H9 (cell line): ENCODE measurements at regions not wholly inside any gene's neighbourhood (a gene's known extent, or its start where the extent isn't known, plus 50 kb on each side); places are given as distances from the start of the nearest gene placed in this dataset.

Source experiments
- DNase-seq: peaks from one replicate; pipeline ENCODE4 v3.0.0-alpha.2; 2017
- H2AFZ ChIP-seq: one replicate; pipeline ENCODE4 v1.6.1; 2013; ENCODE audit warnings: mild to moderate bottlenecking, low read length, control low read depth, moderate library complexity
- H2AK5ac ChIP-seq: 2 replicates; pipeline ENCODE4 v1.6.1; 2013; ENCODE audit warnings: low read length, control low read depth, mixed read lengths; ENCODE audit not compliant: insufficient read length
- H2BK120ac ChIP-seq: one replicate; pipeline ENCODE4 v1.6.1; 2013; ENCODE audit warnings: low read depth, mild to moderate bottlenecking, low read length, control low read depth, inconsistent platforms; ENCODE audit not compliant: poor library complexity, severe bottlenecking
- H2BK12ac ChIP-seq: 2 replicates; pipeline ENCODE4 v1.6.1; 2013; ENCODE audit warnings: low read length, control low read depth, mixed read lengths, low read depth; ENCODE audit not compliant: insufficient read length
- H2BK15ac ChIP-seq: 2 replicates; pipeline ENCODE4 v1.6.1; 2013; ENCODE audit warnings: low read depth, low read length, control low read depth
- H2BK20ac ChIP-seq: one replicate; pipeline ENCODE4 v1.6.1; 2013; ENCODE audit warnings: low read depth, mild to moderate bottlenecking, low read length, control low read depth, inconsistent platforms; ENCODE audit not compliant: poor library complexity, severe bottlenecking
- H2BK5ac ChIP-seq: 2 replicates; pipeline ENCODE4 v1.6.1; 2013; ENCODE audit warnings: low read length, control low read depth, mixed read lengths; ENCODE audit not compliant: insufficient read length
- H3K14ac ChIP-seq: 2 replicates; pipeline ENCODE4 v1.6.1; 2013; ENCODE audit warnings: low read length, control low read depth; ENCODE audit not compliant: insufficient read depth
- H3K18ac ChIP-seq: 2 replicates; pipeline ENCODE4 v1.6.1; 2013; ENCODE audit warnings: low read depth, mild to moderate bottlenecking, mixed read lengths, low read length, control low read depth; ENCODE audit not compliant: insufficient read length
- H3K23ac ChIP-seq: 2 replicates; pipeline ENCODE4 v1.6.1; 2013; ENCODE audit warnings: low read length, control low read depth, mixed read lengths, low read depth; ENCODE audit not compliant: insufficient read length
- H3K23me2 ChIP-seq: 2 replicates; pipeline ENCODE4 v1.6.1; 2013; ENCODE audit warnings: low read depth, mild to moderate bottlenecking, mixed read lengths, low read length, control low read depth; ENCODE audit not compliant: insufficient read length, poor library complexity, severe bottlenecking
- H3K27ac ChIP-seq: 2 replicates; pipeline ENCODE4 v1.5.1; 2013; ENCODE audit warnings: low read length, control low read depth, mixed read lengths, low read depth; ENCODE audit not compliant: insufficient read length
- H3K27me3 ChIP-seq: 2 replicates; pipeline ENCODE4 v1.6.1; 2013; ENCODE audit warnings: low read length, control low read depth, inconsistent platforms; ENCODE audit not compliant: insufficient read depth
- H3K4ac ChIP-seq: 2 replicates; pipeline ENCODE4 v1.6.1; 2013; ENCODE audit warnings: low read depth, mild to moderate bottlenecking, control low read depth, inconsistent platforms, low read length, moderate library complexity
- H3K4me1 ChIP-seq: 2 replicates; pipeline ENCODE4 v1.6.1; 2013; ENCODE audit warnings: low read length, control low read depth, inconsistent platforms; ENCODE audit not compliant: insufficient read depth
- H3K4me2 ChIP-seq: 2 replicates; pipeline ENCODE4 v1.6.1; 2013; ENCODE audit warnings: low read length, control low read depth, mixed read lengths; ENCODE audit not compliant: insufficient read length, insufficient read depth
- H3K56ac ChIP-seq: 2 replicates; pipeline ENCODE4 v1.6.1; 2013; ENCODE audit warnings: low read depth, mild to moderate bottlenecking, mixed read lengths, low read length, control low read depth; ENCODE audit not compliant: insufficient read length
- H3K79me1 ChIP-seq: 2 replicates; pipeline ENCODE4 v1.6.1; 2013; ENCODE audit warnings: low read depth, mild to moderate bottlenecking, moderate library complexity, low read length, control low read depth, inconsistent platforms; ENCODE audit not compliant: insufficient read depth, poor library complexity, severe bottlenecking
- H3K79me2 ChIP-seq: 2 replicates; pipeline ENCODE4 v1.6.1; 2013; ENCODE audit warnings: low read length, control low read depth, inconsistent platforms; ENCODE audit not compliant: insufficient read depth
- H3K9ac ChIP-seq: 2 replicates; pipeline ENCODE4 v1.6.1; 2013; ENCODE audit warnings: low read length, control low read depth, mixed read lengths; ENCODE audit not compliant: insufficient read length; ENCODE audit errors: extremely low read depth
- H3K9me3 ChIP-seq: one replicate; pipeline ENCODE4 v1.6.1; 2013; ENCODE audit warnings: low read depth, low read length, inconsistent platforms; ENCODE audit not compliant: control insufficient read depth
- H3T11ph ChIP-seq: one replicate; pipeline ENCODE4 v1.6.1; 2013; ENCODE audit warnings: mild to moderate bottlenecking, low read length, control low read depth, inconsistent platforms
- H4K20me1 ChIP-seq: one replicate; pipeline ENCODE4 v1.6.1; 2013; ENCODE audit not compliant: control insufficient read depth, insufficient read length, insufficient read depth
- H4K5ac ChIP-seq: 2 replicates; pipeline ENCODE4 v1.6.1; 2013; ENCODE audit warnings: low read depth, mild to moderate bottlenecking, mixed read lengths, low read length, control low read depth; ENCODE audit not compliant: insufficient read length
- H4K8ac ChIP-seq: replicated peaks from 2 replicates; pipeline ENCODE4 v1.6.1; 2013; ENCODE audit warnings: low read length, control low read depth, mixed read lengths, low read depth; ENCODE audit not compliant: insufficient read length
- H4K91ac ChIP-seq: 2 replicates; pipeline ENCODE4 v1.6.1; 2013; ENCODE audit warnings: low read depth, mild to moderate bottlenecking, moderate library complexity, mixed read lengths, low read length, control low read depth; ENCODE audit not compliant: insufficient read length
- H3K27ac Mint-ChIP-seq, 3 experiments: 2 replicates in 2 of 3; 3 replicates in 1 of 3; pipeline ENCODE4 v1.8.0; 2020 to 2021; ENCODE audit warnings: mixed read lengths in 3 of 3, mild to moderate bottlenecking in 1 of 3, moderate library complexity in 1 of 3
- H3K27me3 Mint-ChIP-seq: 2 replicates; pipeline ENCODE4 v1.8.0; 2021; ENCODE audit warnings: low read depth, mild to moderate bottlenecking, moderate library complexity, mixed read lengths
- H3K36me3 Mint-ChIP-seq, 3 experiments: 2 replicates in 2 of 3; 3 replicates in 1 of 3; pipeline ENCODE4 v1.8.0; 2020 to 2021; ENCODE audit warnings: low read depth in 3 of 3, mixed read lengths in 3 of 3; ENCODE audit not compliant: insufficient read depth in 1 of 3
- H3K4me1 Mint-ChIP-seq, 2 experiments: 2 replicates each; pipeline ENCODE4 v1.8.0; 2020; ENCODE audit warnings: mixed read lengths in 2 of 2
- H3K4me3 Mint-ChIP-seq, 2 experiments: 2 replicates in 1 of 2; 3 replicates in 1 of 2; pipeline ENCODE4 v1.8.0; 2020 to 2021; ENCODE audit warnings: mild to moderate bottlenecking in 2 of 2, mixed read lengths in 2 of 2, moderate library complexity in 1 of 2
- H3K9me3 Mint-ChIP-seq, 2 experiments: 2 replicates in 1 of 2; 3 replicates in 1 of 2; pipeline ENCODE4 v1.8.0; 2020; ENCODE audit warnings: mild to moderate bottlenecking in 2 of 2, mixed read lengths in 2 of 2, moderate library complexity in 1 of 2
- WGBS: extraction: QIAGEN DNeasy Blood & Tissue Kit; methylation state at CpG from one replicate; pipeline ENCODE4 v1.1.7; 2013; ENCODE audit warnings: missing lambda C conversion rate, low lambda C conversion rate, mixed read lengths; ENCODE audit not compliant: insufficient read length; ENCODE audit errors: extremely low coverage; 5-methylcytosine and 5-hydroxymethylcytosine counted together
- TF ChIP-seq, protein P1 (sequence below): fragments of 200-600 bp; sonication (generic); conservative IDR thresholded peaks from 3 replicates; pipeline ENCODE4 v1.8.0; 2021; ENCODE audit warnings: antibody characterized with exemption, mild to moderate bottlenecking

DNA sequence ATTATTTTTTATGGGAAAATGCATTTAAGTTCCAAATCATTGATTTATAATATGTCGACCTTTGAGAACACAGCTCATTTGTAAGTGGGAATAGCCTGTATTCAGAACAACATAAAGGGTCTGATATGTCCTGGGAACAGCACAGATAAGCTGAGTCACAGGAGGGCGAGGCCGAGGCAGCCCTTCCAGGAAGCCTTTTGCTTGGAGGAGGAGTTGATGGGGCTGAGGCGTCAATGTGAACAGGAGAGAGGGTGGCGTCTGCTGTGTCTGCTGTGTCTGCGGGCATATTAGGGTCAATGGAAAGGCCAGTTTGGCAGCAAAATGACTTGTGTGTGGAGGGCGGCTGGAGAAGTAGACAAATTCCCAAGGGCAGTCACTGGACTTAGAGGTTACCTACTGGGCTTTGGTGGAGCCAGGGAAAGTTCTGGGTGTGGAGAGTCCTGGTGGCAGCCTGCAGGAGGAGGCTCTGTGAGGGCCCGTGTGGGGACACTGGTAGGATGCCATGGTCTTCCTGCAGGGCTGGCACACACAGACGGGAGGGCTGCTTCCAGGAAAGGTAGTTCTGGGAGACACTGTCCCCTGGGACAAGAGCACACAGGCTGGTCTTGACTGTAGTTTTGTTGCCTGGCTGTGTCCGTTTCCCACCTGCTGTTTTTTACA is 128.1 kb downstream of the GLI2 start:
- WGBS: no CpG with 5 or more reads among the region's 10 CpGs
- TF ChIP-seq, protein P1, sequence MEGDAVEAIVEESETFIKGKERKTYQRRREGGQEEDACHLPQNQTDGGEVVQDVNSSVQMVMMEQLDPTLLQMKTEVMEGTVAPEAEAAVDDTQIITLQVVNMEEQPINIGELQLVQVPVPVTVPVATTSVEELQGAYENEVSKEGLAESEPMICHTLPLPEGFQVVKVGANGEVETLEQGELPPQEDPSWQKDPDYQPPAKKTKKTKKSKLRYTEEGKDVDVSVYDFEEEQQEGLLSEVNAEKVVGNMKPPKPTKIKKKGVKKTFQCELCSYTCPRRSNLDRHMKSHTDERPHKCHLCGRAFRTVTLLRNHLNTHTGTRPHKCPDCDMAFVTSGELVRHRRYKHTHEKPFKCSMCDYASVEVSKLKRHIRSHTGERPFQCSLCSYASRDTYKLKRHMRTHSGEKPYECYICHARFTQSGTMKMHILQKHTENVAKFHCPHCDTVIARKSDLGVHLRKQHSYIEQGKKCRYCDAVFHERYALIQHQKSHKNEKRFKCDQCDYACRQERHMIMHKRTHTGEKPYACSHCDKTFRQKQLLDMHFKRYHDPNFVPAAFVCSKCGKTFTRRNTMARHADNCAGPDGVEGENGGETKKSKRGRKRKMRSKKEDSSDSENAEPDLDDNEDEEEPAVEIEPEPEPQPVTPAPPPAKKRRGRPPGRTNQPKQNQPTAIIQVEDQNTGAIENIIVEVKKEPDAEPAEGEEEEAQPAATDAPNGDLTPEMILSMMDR: no peak

More for the DNA sequence above, 128.1 kb downstream of the GLI2 start:
- Histone ChIP-seq H4K20me1 (no peaks in the 10 kb centered on the region), H3K79me1 (no peaks in the 10 kb centered on the region), H3K18ac (no peak overlapping the region), H2AK5ac (no peak overlapping the region), H3K23me2 (peaks cover 2% of the 10 kb centered on the region), H4K5ac (no peak overlapping the region), H3K79me2 (no peaks in the 10 kb centered on the region; the same call in 1 of the 2 replicates), H3K27ac (no peak overlapping the region), H4K8ac (no peak overlapping the region), H2BK12ac (no peak overlapping the region), H3K4me1 (peaks cover 10% of the 10 kb centered on the region), H2BK15ac (no peak overlapping the region), H3K27me3 (no peaks in the 10 kb centered on the region), H2BK120ac (no peak overlapping the region), H2AFZ (no peak overlapping the region), H2BK5ac (no peak overlapping the region), H3K23ac (no peak overlapping the region), H3K14ac (no peak overlapping the region), H2BK20ac (no peak overlapping the region), H3T11ph (no peak overlapping the region), H3K9ac (no peak overlapping the region), H3K9me3 (no peaks in the 10 kb centered on the region), H3K4ac (no peak overlapping the region), H3K4me2 (no peak overlapping the region), H3K56ac (no peak overlapping the region), H4K91ac (no peak overlapping the region)
- Mint-ChIP-seq H3K4me1 (peaks cover 67 to 77% of the 10 kb centered on the region in 2 experiments), H3K9me3 (no peaks in the 10 kb centered on the region), H3K27me3 (peaks cover 3% of the 10 kb centered on the region), H3K4me3 (no peak overlapping the region), H3K27ac (no peak overlapping the region), H3K36me3 (peaks cover 3 to 6% (median 5%) of the 10 kb centered on the region in 3 experiments; a peak in 2 of 7 replicates)
- no peak for DNase-seq
